GM21619 (cell line): ENCODE measurements at regions not wholly inside any gene's neighbourhood (a gene's known extent, or its start where the extent isn't known, plus 50 kb on each side); places are given as distances from the start of the nearest gene placed in this dataset.

ENCODE experiments used
- ATAC-seq: cut with Tn5 transposase; IDR thresholded peaks from one replicate; pipeline ENCODE4 v1.9.1; 2021; ENCODE audit not compliant: unreplicated experiment

DNA sequence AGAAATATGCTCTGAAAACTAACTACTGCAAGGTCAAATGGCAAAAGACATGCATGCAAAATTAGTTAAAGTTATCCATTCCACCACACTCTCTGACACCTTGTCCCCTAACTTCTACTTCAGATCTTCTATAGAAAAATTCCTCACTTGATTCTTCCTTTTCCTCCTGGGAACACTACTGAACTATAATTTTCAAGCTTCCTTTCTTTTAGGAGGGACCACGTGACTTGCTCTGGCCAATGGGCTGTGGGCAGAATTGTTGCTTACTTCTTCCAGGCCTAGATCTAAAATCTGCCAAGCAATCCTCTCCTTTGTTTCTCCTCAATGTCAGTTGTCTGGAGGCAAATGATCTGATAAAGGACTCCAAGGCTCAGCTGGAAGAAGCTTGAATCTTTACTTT, 441.0 kb downstream of the CDK5RAP2 start:
- no peak for ATAC-seq

DNA sequence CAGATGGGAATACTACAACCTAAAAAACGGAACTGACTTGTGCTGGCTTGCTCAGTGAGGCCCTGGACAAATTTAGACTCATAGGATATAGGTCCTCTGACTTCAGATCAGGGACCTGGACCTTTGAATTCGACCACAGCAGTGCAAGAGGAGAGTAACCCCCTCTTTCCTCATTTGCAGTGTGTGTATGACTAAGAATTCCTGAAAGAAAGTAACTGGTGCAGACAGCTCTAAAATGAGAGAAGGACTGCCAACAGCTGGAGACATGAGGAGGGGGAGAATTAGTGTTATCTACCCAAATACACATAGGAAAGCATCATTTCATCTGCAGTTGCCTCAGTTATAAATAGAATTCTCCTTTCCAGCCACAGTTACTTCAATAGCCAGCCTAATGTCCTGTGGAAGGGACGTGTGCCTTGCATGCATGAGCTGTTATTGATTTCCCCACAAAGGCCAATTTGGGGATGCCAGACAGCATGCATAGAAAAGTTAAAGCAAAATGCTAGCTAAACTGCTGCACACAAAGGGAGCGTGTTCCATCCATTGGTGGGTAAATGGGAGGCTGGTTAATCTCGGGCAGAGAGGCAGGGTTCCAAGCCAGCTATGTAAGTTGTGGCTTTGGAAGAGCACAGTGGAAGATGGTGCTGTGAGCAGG, 442.7 kb downstream of the CDK5RAP2 start:
- no peak for ATAC-seq

DNA sequence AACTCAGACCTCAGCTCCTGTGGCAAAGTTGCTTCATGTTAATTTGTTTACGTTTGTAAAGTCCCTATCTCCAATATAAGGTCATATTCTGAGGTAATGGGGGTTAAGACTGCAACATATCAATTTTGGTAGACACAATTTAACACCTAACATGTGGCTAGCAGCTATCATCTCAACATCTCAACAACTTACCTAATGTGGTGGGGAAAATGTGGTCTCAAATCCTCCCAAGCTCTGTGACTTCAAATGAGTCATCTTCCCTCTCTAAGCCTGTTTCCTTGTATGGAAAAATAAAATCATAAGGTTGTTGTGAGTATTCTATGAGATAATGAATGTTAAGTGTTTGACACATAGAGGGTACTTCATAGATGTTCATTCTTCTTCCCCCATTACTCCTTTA, 443.3 kb downstream of the CDK5RAP2 start:
- no peak for ATAC-seq

GRCh38 chr9:120117081-120117480, 462.9 kb downstream of the CDK5RAP2 start:
- no peak for ATAC-seq

DNA sequence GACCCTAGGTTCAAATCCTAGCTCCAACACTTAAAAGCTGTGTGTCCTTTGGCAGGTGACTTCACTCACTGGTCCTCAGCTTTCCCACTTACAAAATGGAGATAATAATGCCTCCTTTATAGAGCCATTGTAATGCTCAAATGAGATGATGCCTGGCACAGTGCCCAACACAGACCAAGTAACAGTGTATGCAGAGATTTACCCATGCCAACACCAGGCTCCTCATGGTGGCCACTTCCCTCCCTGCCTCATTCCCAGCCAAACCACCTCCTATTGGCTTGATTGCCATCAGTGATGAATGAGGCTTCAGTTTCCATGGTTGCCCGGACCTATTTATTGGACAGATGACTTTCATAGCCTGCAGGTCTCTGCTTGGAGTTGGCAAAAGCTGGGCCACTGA, 469.4 kb downstream of the CDK5RAP2 start:
- ATAC-seq, result no peak

DNA sequence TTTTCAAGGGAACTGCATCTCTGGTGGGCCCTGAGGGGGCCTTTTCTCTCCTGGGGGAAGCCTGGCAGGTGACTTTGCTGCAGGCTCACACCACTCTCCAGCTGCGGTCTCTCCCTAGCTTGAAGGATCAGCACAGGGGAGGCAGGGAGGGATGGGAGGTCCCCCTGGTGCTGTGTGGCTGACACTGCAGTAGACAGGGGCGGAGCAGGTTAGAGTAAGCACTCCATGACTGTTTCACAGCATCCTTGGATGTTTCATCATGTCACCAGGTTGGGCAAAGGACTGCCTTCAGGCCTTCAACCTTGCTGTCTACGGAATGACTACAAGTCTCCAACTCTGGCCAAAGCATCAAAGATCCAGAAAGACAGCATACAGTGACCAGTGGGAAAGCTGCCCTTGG, 470.7 kb downstream of the CDK5RAP2 start:
- no peak for ATAC-seq

DNA sequence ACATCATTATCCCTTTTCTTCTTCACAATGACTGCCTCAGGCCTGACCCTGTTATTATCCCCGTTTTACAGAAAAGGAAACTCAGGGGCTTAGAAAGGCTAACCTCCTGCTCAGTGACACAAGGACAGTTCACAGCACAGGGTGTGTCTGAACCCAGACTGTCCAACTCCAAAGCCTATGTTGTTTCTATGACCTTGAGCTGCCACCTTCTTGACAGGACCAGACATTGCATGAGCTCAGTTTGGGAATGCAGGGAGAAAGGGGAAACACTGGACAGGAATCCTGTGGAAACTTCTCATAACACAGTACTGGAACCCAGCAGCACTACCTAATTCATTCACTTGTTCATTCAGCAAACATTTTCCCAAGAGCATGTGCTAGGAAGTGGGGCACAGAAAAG, 472.8 kb downstream of the CDK5RAP2 start:
- ATAC-seq, result no peak

- ATAC-seq, result no peak
Measured at GRCh38 chr9:120104771-120105170, 475.2 kb downstream of the CDK5RAP2 start.

- no peak for ATAC-seq
Measured at GRCh38 chr9:120100595-120100994, 479.4 kb downstream of the CDK5RAP2 start.

GRCh38 chr9:120099065-120099464, 480.9 kb downstream of the CDK5RAP2 start:
- no peak for ATAC-seq

GRCh38 chr9:120098584-120098983, 481.4 kb downstream of the CDK5RAP2 start:
- no peak for ATAC-seq

GRCh38 chr9:120091206-120091605, 488.8 kb downstream of the CDK5RAP2 start:
- ATAC-seq, result no peak

GRCh38 chr9:120080849-120081248, 499.1 kb downstream of the CDK5RAP2 start:
- no peak for ATAC-seq

GRCh38 chr9:120078112-120078511, 501.9 kb downstream of the CDK5RAP2 start:
- no peak for ATAC-seq

GRCh38 chr9:120071760-120072159, 508.2 kb downstream of the CDK5RAP2 start:
- no peak for ATAC-seq

DNA sequence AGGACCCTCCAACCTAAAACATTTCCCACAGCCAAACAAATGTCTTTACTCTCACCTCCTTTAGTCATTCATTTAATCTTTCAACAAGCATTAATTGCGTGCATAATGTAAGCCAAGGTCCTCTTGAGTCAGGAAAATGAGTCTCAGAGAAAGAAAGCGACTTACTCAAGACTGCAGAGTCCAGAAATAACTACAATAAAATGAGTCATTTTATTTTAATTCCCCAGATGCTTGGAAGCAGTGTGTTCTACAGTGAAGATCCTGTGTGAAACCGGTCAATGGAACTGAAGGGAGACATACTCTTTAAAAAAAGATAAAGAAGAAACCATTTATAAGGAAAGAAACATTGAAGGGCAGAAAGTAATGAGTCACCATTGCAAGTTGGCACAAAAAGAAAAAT, 513.7 kb downstream of the CDK5RAP2 start:
- ATAC-seq, result no peak

- ATAC-seq, result no peak
Measured at GRCh38 chr9:120065151-120065550, 514.8 kb downstream of the CDK5RAP2 start.

- no peak for ATAC-seq
Measured at GRCh38 chr9:120045011-120045410, 535.0 kb downstream of the CDK5RAP2 start.

DNA sequence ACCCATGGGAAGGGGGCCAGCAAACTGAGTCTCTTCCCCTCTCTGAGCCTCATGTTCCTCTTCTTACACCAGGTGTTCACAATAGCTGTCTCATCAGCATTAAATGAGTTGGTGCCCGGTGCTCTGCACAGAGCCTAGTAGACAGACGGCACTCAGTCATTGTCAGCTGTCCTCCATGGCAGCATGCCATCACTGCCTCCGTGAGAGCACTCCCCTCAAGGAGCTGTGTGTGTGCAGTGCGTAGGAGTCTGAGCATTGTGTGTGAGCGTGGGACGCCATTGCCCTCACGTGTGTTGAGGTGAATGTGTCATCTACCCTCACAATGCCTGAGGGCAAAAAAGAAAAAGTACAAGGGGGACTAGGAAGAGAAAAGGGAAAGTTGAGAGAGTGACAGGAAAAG, 536.5 kb downstream of the CDK5RAP2 start:
- no peak for ATAC-seq

- ATAC-seq, result no peak
Measured at GRCh38 chr9:120040896-120041295, 539.1 kb downstream of the CDK5RAP2 start.

DNA sequence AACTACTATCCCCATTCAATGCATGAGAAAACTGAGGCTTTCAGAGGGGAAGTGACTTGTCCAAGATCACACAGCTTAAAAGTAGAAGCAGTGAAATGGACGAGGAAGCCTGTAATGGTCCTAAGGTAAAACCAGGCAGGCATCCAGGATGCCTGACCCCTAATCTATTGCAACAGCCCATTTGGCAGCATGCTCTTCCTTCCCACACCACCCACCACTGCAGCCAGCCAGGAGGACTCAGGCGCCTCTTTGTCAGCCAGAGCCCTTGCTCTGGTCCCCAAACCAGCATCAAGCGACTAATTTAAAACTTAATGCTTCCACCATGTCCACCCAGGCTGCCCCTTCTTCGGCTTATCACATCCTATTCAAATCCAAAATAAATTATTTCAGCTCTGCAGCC, 541.6 kb downstream of the CDK5RAP2 start:
- no peak for ATAC-seq

DNA sequence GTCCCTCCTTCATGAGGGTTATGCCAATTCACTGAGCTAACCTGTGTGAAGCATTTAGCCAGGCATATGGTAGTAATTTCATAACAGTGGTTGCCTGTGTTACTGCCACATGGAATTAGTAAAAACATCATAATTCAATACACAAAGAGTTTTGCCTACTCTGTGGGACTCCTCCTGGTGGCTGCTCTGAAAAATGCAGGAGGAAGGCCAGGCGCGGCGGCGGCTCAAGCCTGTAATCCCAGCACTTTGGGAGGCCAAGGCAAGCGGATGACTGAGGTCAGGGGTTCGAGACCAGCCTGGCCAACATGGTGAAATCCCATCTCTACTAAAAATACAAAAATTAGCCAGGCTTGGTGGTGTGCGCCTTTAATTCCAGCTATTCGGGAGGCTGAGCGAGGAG, 547.3 kb downstream of the CDK5RAP2 start:
- ATAC-seq, result no peak

- no peak for ATAC-seq
Measured at GRCh38 chr9:120030847-120031246, 549.1 kb downstream of the CDK5RAP2 start.
